GM12891 (cell line): ENCODE measurements at regions not wholly inside any gene's neighbourhood (a gene's known extent, or its start where the extent isn't known, plus 50 kb on each side); places are given as distances from the start of the nearest gene placed in this dataset.

Experiments
- DNase-seq: peaks from one replicate; pipeline ENCODE4 v3.0.0; 2011; ENCODE audit warnings: low spot score; ENCODE audit not compliant: insufficient read length
- FAIRE-seq: peaks from 2 replicates; lab custom pipeline; 2011; peaks lifted over from hg19 to GRCh38; lab: Jason Lieb, UNC
- PAX5 ChIP-seq: IDR thresholded peaks from 2 replicates; pipeline ENCODE4 v1.6.1; 2011; ENCODE audit warnings: low read length, moderate library complexity, mild to moderate bottlenecking; ENCODE audit not compliant: insufficient read depth, severe bottlenecking
- POLR2A ChIP-seq: IDR thresholded peaks from 2 replicates; pipeline ENCODE4 v1.6.1; 2011; ENCODE audit warnings: low read depth, low read length, control low read depth
- POLR2AphosphoS5 ChIP-seq: IDR thresholded peaks from 2 replicates; pipeline ENCODE4 v1.6.1; 2011; ENCODE audit warnings: low read depth, low read length, control low read depth
- POU2F2 ChIP-seq: IDR thresholded peaks from 2 replicates; pipeline ENCODE4 v1.6.1; 2011; ENCODE audit warnings: low read depth, mild to moderate bottlenecking, control low read depth, low read length, moderate library complexity
- SPI1 ChIP-seq: IDR thresholded peaks from 2 replicates; pipeline ENCODE4 v1.6.1; 2011; ENCODE audit warnings: low read depth, low read length, control low read depth
- TAF1 ChIP-seq: IDR thresholded peaks from 2 replicates; pipeline ENCODE4 v1.6.1; 2011; ENCODE audit warnings: low read depth, low read length, control low read depth

GRCh38 chr14:100638211-100638855 lies 51.1 kb upstream of the BEGAIN start:
- no peak for FAIRE-seq
- TF ChIP-seq SPI1 (no peak), POLR2A (no peak), PAX5 (no peak), TAF1 (no peak), POLR2AphosphoS5 (no peak), POU2F2 (no peak)

GRCh38 chr14:100639280-100639679 lies 52.1 kb upstream of the BEGAIN start:
- TF ChIP-seq POLR2A (no peak), SPI1 (no peak), POLR2AphosphoS5 (no peak), TAF1 (no peak), PAX5 (no peak), POU2F2 (no peak)
- FAIRE-seq (no peak), DNase-seq (no peak)

More at GRCh38 chr14:100638211-100638855, 51.1 kb upstream of the BEGAIN start:
- DNase-seq = no peak

- FAIRE-seq (peak; percentile 94), DNase-seq (peak; percentile 66)
Observed at GRCh38 chr14:100640471-100641273, 53.5 kb upstream of the BEGAIN start.

GRCh38 chr14:100641274-100641860 lies 54.1 kb upstream of the BEGAIN start:
- no peak for TF ChIP-seq PAX5
- TF ChIP-seq POLR2A = no peak
- no peak for TF ChIP-seq POU2F2
- TF ChIP-seq POLR2AphosphoS5 = no peak
- FAIRE-seq = no peak

More at GRCh38 chr14:100640471-100641273, 53.5 kb upstream of the BEGAIN start:
- TF ChIP-seq POLR2AphosphoS5 = no peak
- no peak for TF ChIP-seq TAF1
- TF ChIP-seq POU2F2 = no peak
- TF ChIP-seq POLR2A = no peak
- TF ChIP-seq SPI1 = no peak
- TF ChIP-seq PAX5 = no peak

DNA sequence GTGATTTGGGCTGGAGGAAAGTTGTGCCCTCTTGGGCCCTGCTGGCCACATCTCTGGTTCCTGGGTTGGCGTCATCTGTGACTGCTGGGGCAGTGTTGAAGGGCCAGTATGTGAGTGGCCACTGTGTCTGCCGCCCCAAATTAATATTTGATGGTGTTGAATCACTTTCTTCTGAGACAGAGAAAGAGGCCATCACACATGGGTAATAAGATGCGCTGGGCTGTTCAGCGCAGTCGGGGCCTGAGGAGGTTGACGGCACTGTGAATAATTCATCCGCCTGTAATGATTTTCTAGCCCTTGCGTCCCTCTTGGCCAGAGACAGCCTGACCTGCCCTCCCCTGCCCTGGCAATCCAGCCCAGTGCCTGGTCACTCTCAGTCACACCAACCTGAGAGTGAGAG lies 56.2 kb upstream of the BEGAIN start:
- no peak for TF ChIP-seq TAF1
- TF ChIP-seq POLR2AphosphoS5 = no peak
- FAIRE-seq = no peak
- DNase-seq = no peak

More at GRCh38 chr14:100641274-100641860, 54.1 kb upstream of the BEGAIN start:
- DNase-seq = no peak

DNA sequence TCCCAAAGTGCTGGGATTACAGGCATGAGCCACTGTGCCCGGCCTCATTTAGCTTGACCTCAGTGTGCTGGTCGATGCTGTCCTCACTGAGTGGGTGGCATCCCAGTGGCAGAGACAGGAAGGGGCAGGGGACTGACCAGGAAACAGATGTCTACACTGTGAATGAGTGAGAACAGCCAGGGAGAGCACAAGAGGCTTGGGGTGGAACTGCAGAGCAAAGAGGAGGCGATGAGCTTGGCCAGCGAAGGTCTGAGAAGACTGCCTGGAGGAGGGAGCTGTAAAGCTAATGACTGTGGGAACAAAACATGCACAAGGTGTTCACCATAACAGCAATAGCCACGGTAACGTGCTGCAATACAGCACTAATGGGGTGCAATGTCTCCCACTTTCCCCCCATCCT lies 57.2 kb upstream of the BEGAIN start:
- no peak for FAIRE-seq

DNA sequence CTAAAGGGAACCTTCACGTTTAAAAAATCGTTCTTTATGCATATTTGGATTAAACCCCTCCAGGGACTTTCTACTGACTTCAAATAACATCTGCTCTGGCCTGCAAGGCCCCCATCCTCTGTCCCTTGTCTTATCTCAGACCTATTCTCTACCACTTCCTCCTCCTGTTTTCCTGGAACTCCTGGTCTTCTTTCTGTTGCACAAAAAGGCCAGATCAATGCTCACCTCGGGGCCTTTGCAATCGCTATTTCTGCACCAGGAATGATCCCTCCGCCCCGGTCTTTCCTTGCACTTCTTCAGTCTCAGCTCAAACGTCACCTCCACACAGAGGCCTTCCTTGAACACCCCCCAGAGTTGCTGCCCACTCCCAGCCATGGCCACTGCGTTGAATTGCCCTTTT lies 57.6 kb upstream of the BEGAIN start:
- no peak for DNase-seq
- TF ChIP-seq TAF1 = no peak
- TF ChIP-seq POU2F2 = no peak
- no peak for TF ChIP-seq SPI1
- no peak for TF ChIP-seq POLR2AphosphoS5
- TF ChIP-seq POLR2A = no peak
- TF ChIP-seq PAX5 = no peak
- FAIRE-seq = no peak

More for the DNA sequence above, 57.2 kb upstream of the BEGAIN start:
- DNase-seq = no peak
- TF ChIP-seq PAX5 (no peak), TAF1 (no peak), POU2F2 (no peak), POLR2AphosphoS5 (no peak), POLR2A (no peak), SPI1 (no peak)

DNA sequence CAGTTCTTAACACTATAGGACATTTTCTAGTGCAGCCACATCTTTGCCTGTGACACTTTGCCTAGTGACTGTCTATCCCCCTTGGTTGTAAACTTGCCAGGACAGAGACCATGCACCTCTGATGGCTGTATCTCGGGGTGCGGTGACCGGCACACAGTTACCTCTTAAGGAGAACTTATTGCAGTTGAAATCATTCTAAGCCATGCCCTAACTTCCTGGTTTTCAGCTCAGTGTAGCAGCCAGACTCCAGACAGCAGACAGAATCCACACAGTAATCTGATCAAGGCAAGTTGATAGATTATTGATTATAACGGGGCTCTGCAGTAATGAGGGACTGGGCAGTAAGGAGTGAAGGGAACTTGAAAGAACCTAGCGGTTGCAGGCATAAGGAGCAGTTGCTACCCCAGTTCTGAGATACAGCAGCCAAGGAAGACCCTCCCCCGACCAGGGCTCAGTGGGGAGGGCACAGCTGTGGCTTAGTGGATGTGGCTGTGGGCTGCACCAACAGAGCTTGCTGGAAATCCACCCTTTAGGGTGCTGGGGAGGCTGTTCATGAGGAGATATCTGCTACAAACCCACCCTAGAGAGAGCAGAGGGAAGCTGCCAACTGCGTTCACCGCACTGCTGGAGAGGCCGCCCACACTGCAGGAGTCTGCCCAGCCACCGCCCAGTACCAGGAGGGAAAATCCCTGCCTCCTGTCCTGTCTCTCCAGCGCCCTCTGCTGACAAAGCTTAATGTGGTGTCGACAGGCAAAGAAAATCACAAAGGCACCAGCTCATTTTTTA lies 58.2 kb upstream of the BEGAIN start:
- no peak for TF ChIP-seq POU2F2
- no peak for TF ChIP-seq POLR2A
- TF ChIP-seq SPI1 = no peak
- peak; percentile 70 for FAIRE-seq
- peak; percentile 67 for DNase-seq

DNA sequence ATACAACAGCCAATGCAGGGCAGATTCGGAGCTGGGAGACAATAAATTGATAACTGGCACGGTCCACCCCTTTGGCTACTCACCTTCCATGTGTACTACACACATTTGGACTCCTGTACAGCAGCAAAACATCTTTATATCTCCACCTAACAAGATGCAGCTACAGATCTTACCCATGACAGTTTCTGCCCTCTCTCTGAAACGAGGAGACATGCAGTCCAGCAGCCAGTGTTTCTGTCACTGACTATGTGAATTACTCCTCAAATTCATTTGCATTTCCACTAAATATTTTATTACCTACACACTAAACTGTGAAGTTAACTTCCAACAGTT lies 58.7 kb upstream of the BEGAIN start:
- no peak for DNase-seq
- FAIRE-seq = no peak
- TF ChIP-seq TAF1 (no peak), SPI1 (no peak), PAX5 (no peak), POLR2A (no peak), POU2F2 (no peak), POLR2AphosphoS5 (no peak)
